ENCODE measurements at regions not wholly inside any gene's neighbourhood (a gene's known extent, or its start where the extent isn't known, plus 50 kb on each side); places are given as distances from the start of the nearest gene placed in this dataset.

GRCh38 chr3:72487946-72488737 is 360.1 kb downstream of the SHQ1 start:
- DNase-seq, result no peak

- DNase-seq, result no peak
Measured at GRCh38 chr3:72487078-72487765, 361.0 kb downstream of the SHQ1 start.

DNA sequence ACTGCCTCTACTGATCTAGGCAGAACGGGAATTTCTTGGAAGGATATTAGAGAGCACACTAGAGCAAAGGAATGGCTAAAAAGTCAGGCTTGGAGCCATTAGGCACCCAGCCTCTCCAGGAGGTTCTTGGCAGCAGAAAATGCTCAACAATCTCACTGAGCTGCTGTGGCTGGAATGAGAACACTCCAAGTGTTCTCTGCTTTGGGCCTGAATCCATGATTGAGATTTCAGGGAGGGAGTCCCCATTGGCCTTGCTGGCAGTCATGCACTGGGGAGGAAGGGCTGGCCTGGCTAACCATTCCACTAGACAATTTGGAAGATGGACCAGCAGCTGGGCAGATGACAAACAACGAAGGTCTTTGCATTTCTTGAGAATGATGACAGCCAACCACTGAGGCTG is 362.6 kb downstream of the SHQ1 start:
- DNase-seq, result no peak

DNA sequence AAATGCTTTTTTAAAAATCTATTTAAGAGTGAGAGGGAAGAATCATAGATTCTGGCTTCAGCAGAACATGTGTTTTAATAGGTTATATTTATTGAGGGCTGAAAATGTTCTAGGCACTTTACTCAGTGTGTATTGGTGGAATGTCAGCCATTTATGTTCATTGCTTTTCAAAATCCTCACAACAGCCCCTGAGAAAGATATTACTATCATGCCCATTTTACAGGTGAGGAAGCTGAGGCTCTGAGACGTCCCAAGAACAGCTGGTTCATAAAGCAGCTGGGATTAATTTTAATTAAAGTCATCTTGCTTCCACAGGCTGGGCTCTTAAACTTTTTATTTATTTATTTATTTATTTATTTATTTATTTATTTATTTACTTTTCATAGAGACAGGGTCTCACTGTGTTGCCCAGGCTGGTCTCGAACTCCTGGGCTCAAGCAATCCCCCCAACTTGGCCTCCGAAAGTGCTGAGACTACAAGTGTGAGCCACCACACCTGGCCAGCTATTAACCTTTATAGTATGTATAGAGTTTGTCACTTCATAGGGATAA is 364.6 kb downstream of the SHQ1 start:
- no peak for DNase-seq

GRCh38 chr3:72482589-72483321 is 365.5 kb downstream of the SHQ1 start:
- DNase-seq, result no peak

GRCh38 chr3:72481542-72481941 is 366.7 kb downstream of the SHQ1 start:
- DNase-seq, result no peak

DNA sequence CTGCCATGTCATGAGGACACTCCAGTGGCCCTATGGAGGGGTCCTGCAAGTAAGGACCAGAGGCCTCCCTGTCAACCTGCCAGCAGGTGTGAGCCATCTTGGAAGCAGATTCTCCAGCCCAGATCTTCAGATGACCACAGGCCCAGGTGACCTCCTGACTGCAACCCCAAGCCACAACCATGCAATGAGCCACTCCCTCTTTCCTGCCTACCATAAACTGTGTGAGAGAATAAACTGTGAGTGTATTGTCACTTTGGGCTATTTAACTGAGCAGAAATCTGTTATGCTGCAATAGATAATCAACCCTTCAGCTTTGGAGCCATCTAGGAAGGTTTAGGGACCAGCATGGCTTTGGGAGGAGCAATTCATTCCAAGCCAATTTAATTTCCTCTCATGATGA is 367.9 kb downstream of the SHQ1 start:
- DNase-seq, result no peak

GRCh38 chr3:72479651-72480215 is 368.5 kb downstream of the SHQ1 start:
- no peak for DNase-seq

GRCh38 chr3:72476139-72476483 is 372.1 kb downstream of the SHQ1 start:
- DNase-seq, result no peak

- no peak for DNase-seq
Measured at GRCh38 chr3:72475258-72476138, 372.7 kb downstream of the SHQ1 start.

DNA sequence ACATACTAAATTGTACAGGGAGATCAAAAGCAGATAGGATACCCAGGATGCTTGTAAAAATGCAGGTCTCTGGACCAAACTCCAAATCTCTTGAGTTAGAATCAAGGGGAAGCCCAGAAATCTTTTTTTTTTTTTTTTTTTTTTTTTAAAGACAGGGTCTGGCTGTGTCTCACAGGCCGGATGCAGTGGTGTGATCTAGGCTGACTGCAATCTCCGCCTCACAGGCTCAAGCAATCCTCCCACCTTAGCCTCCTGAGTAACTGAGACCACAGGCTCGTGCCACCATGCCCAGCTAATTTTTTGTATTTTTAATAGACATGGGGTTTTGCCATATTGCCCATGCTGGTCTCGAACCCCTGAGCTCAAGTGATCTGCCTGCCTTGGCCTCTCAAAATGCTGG is 373.5 kb downstream of the SHQ1 start:
- no peak for DNase-seq

GRCh38 chr3:72473156-72473555 is 375.1 kb downstream of the SHQ1 start:
- no peak for DNase-seq

- no peak for DNase-seq
Measured at GRCh38 chr3:72470904-72471417, 377.3 kb downstream of the SHQ1 start.

- no peak for DNase-seq
Measured at GRCh38 chr3:72465853-72466252, 382.4 kb downstream of the SHQ1 start.

DNA sequence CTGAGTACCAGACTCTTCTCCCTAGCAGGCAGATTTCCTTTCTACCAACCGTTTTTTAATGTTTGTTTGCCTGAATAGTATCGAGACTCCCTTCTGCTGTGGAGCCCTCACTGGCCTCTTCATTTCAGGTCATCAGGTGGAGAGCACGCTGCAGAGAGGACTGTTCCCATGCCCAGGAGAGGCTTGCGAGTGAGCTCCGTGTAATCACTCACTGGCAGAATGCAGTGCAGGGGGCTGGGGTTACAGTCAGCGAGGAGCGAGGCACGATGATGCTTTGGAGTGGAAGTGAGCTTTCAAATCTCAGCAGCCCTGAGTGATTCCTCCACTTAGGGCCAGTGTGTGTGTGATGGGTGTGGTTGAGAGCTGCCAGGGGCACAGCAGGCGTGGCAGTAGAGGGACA is 385.2 kb downstream of the SHQ1 start:
- DNase-seq, result no peak

DNA sequence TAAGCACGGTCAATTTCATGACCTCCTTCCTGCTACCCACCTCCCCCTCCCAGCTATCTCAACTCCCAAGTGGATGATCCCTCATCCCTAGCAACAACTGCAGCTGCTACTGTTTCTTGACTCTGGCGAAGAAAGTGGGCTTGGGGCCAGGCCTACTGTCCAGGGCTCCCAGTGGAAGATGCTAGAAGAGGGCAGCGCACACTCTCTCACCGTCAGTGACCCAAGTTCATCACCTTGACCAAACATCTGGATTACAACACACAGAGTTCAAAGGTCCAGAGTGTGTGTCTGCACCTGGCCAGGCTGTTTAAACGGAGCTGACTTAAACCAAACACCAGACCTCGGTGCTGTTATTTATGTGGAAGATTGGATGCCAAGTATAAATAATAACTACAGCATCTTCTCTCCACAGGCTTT is 385.6 kb downstream of the SHQ1 start:
- no peak for DNase-seq

- no peak for DNase-seq
Measured at GRCh38 chr3:72461787-72462186, 386.5 kb downstream of the SHQ1 start.

DNA sequence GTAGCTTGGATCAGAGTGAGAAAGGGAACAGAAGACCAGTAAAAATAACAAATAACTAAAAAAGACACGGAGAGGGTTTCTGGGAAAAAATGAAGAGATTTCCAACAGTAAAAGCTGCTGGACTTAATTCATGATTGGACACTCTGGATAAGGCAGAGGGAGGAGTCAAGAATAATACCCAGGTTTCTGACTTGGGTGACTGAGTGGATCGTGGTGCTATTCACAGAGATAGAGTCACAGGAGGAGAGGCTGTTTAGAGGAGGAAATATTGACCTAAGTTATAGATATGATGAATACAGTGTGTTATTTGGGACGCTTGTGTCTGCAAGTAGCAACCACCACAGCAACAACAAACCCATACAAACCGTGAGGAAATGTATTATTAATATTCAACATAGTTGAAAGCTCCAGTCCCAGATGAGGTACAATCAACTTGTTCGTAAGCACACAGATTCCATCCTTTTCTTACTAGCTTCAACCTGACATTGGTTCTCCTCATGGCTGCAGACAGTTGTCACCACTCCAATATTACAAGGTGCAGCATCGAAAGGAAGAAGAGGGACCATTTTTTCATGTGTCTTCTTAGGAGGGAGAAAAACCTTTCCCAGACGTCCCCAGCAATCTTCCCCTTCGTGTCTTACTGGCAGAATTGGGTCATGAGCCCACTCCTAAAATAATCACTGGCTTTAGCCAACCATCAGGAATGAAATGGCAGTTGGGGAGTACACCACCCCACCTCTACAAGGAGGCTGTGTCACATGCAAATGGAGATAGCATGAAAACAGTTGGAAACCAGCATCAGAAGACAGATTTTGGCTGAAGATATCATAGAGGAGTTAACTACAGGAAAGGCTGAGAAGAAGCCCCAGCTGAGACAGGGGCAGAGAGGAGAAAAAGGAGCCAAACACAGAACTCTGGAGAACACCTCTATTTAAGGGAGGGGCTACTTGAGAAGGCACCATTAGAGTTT is 387.8 kb downstream of the SHQ1 start:
- no peak for DNase-seq

DNA sequence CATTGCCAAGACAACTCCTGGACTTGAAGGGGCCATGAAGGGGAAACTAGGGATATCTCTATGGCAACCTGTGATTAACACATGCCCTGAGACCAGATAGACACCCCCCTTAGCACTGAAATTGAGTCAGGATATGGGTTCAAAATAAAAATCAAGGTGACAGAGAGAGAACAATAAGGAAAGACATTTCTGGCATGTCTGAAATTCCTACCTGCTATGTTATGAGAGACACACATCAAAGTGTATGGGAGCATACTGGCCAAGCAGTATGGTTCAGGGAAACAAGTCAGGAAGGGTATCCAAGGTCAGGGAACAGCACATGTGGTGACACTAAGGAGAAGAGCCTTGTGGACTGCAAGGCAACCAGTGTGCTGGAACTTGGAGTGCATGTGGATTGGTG is 388.7 kb downstream of the SHQ1 start:
- DNase-seq, result no peak

- DNase-seq, result no peak
Measured at GRCh38 chr3:72458375-72458774, 389.9 kb downstream of the SHQ1 start.

DNA sequence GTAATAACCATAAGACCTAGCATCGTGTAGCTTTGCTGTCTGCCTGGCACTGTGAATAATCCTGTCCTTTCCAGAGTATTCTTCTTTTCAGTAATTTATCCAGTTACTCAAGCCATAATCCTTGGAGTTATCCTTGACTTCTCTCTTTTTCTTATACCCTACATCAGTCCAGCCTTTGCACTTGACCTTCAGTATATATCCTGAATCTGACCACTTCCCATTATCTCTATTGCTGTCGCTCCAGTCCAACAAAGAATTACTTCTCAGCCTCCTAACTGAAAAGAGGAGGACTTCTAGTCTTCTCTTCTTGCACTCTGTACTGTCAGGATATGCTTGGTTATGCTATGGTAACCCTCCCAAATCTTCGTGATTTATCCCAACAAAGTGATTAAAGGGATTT is 393.8 kb downstream of the SHQ1 start:
- DNase-seq, result no peak

Measured in NCI-H2107 (cell line).